Uterus (tissue), 2 donors: ENCODE measurements at regions not wholly inside any gene's neighbourhood (a gene's known extent, or its start where the extent isn't known, plus 50 kb on each side); places are given as distances from the start of the nearest gene placed in this dataset.

ENCODE experiments used
- CTCF ChIP-seq, 4 experiments: fragments of 200-600 bp in 2 of 4; fragments of 450-650 bp in 2 of 4; sonication (generic) in 2 of 4; IDR thresholded peaks; one replicate each; pipeline ENCODE4 v1.5.1; 2016 to 2019; ENCODE audit warnings: antibody characterized with exemption in 4 of 4, mild to moderate bottlenecking in 2 of 4, moderate library complexity in 1 of 4
- POLR2A ChIP-seq, 2 donors: fragments of 450-650 bp; IDR thresholded peaks; one replicate each; pipeline ENCODE4 v1.6.1; 2016; ENCODE audit warnings: antibody characterized with exemption in 2 of 2, mild to moderate bottlenecking in 1 of 2, moderate library complexity in 1 of 2

GRCh38 chr4:83996254-83996653 is 460.3 kb downstream of the GPAT3 start:
- no peak for TF ChIP-seq CTCF (IDR thresholded peaks at IDR 0.05)
- no peak for TF ChIP-seq POLR2A (IDR thresholded peaks at IDR 0.05)
